Fibroblast of skin of scalp (primary cell): ENCODE measurements at regions not wholly inside any gene's neighbourhood (a gene's known extent, or its start where the extent isn't known, plus 50 kb on each side); places are given as distances from the start of the nearest gene placed in this dataset.
A peak's percentile ranks its signal among the peaks of the same experiment; 100 is the strongest.

Source experiments
- DNase-seq: peaks from one replicate; pipeline ENCODE4 v3.0.0-alpha.2; 2013

GRCh38 chr4:185925910-185926360 lies 113.9 kb upstream of the SORBS2 start:
- DNase-seq: no peak

DNA sequence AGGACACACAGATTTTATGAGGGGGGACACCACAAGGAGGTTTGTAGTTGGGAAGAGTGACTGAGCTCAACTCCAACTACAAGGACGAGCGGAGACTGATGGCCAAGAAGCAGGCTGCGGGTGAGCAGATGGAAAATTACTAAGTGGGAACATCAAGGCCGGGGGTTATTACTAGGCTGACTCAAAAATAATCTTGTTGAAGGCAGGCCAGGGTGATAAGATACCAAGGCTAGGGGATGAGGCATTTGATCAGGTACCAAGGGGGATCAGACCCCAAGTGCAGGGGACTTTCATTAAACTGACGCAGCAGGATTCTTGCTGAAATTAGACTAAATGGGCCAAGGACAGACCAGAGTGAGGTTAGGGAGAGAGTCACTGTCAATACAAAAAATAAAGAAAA lies 119.4 kb upstream of the SORBS2 start:
- no peak for DNase-seq

GRCh38 chr4:185931986-185932385 lies 120.0 kb upstream of the SORBS2 start:
- no peak for DNase-seq

GRCh38 chr4:185932491-185932890 lies 120.5 kb upstream of the SORBS2 start:
- DNase-seq: peak; percentile 85

GRCh38 chr4:185933078-185933581 lies 121.1 kb upstream of the SORBS2 start:
- peak; percentile 96 for DNase-seq

- no peak for DNase-seq
These were observed 124.8 kb upstream of the SORBS2 start for GRCh38 chr4:185936650-185937376.

GRCh38 chr4:185938654-185939053 lies 126.7 kb upstream of the SORBS2 start:
- no peak for DNase-seq

DNA sequence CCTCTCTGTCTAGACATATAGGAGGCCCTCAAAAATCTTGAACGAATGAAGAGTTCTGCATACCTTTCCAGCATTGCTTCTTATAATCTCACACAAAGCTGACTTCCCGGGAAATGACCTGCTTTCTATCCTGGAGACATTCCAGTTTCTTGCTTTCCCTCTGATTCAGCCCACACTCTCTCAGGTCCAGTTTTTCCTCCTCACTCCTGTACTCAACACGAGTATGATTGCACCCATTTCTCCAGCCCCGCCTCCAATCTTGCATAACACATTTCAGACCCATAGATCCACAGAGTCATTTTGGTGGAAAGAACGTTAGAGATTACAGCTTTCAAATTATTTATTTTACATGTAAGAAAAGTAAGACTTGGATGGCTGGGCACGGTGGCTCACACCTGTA lies 127.5 kb upstream of the TLR3 start:
- DNase-seq: no peak

DNA sequence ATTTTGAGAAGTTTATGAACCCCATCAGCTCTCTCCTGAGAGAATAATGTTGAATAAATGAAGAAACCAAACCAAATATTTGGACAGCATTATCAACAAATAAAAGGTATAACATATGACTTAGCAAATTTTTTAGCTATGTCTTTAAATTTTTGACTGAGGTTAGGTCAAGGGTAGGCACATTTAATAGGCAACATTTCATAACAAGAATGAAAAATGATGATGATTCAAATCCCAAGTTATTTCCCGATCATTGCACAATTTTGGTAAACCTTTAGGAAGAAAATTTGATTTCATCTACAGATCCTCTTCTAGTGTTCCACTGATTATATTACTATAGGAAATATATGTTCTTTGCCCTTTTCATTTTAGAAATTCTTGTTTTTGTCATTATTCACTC lies 123.7 kb upstream of the TLR3 start:
- no peak for DNase-seq

DNA sequence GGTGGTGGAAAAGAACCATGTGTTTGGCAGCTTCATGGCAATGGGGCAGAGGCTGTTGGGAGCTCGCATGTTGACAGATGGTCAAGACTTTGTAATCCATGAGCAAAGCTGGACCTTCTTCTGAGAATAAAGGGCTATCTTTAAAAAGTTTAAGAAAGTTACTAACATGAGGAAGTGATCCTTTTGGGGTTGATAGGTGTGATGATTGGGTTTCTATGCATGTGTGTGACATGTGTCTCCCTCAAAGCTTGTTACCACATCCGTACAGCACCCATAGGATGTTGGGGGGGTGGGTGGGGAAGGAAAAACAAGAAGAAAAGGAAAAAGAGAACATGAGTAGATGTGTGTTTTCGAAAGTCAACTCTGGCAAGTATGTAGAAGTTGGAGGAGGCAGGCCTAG lies 123.0 kb upstream of the TLR3 start:
- no peak for DNase-seq

DNA sequence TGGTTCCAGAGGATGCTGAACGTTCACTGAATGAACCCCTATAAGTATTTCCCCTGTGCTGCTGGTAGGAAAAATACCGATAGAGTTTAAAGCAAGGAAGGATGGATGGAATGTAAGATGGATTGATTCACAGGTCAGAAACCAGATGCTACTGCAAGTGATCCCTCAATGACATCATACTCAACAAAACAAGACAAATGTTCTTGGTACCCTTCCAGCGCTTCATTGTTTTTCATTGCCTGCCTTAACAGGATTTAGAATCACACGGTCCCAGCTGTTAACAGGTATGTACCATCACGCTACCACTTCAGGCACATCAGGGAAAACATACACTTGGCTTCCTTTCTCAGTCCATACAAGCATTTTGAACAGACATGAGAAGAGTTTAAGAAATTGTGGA lies 118.1 kb upstream of the TLR3 start:
- peak; percentile 32 for DNase-seq

- no peak for DNase-seq
These were observed 113.7 kb upstream of the TLR3 start for GRCh38 chr4:185955151-185955770.

- no peak for DNase-seq
These were observed 113.0 kb upstream of the TLR3 start for GRCh38 chr4:185955826-185956543.

DNA sequence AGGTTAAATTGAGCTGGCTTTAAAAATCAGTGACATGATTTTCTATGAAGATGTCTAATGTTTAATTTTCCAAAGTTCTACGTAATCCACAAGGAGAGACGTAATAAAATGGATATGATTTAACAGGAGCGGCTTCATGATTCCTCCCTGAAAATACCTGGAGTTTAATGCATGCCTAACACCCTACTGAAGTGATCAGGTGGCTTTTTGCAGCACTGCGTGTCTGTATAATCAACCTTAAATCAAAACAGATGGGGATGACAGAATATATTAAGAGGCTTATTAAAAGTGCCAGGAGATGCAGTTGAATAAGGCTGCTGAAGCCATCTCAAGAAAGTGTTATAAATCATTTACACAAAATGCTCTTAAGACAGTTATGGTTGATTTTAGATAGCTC lies 112.4 kb upstream of the TLR3 start:
- DNase-seq: no peak

- no peak for DNase-seq
These were observed 110.7 kb upstream of the TLR3 start for GRCh38 chr4:185958094-185958747.

DNA sequence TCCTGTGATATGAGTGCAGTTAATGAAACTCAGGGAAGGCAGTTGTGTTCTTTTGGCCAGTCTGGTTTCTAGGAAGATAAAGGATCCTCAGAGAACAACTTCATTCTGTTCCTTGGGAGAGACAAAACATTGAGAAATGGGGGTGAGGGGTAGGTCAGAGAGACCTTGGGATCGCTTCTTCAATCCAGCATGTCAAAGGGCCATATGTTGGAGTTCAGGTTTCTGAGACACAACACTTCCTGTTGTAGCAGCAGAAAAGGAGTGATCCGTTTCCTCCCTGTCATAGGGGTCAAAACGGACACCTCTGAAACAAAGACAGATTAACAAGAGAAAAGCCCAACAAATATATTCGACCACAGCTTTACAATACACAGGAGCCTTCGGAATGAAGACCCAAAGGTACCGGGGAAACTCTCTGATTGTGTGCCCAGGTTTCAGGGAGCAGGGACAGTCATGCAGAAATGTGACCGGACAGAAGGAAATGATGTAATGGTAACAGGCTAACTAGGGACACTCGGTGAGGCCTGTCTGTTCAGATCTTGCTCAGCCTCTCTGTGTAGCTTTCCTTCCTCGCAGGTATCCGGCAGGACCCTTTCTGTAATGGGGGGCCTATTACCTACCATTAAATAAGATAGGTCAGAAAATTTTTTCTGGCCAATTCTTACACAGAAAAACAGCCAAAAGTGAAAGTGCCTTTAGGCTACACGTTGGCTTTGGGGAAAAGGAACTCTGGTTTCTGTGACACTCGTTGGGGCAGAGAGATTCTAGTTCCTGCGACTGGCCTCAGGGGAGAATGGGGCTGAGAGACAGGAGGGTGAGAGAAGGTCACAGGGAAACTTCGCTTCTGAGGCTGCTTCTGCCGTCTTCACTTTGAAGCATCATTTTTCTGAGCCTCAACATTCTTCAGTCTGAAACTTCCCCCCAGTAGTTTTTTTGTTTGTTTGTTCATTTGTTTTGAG lies 103.3 kb upstream of the TLR3 start:
- DNase-seq: no peak

DNA sequence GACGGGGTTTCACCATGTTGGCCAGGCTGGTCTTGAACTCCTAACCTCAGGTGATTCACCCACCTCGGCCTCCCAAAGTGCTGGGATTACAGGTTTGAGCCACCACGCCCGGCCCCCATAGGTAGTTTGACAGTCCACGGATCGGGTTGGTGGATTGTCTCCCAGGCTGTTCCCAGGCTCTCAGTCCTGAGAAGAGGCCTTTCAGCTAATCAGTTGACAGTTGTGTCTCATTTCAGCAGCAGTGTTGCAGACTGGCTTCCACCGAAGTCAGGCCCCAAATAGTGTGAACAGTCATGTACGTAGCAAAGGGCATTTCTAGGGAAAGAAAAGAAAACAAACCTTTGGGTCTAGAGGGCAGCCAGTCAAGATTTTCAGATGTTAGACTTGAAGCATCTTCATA lies 102.4 kb upstream of the TLR3 start:
- no peak for DNase-seq

DNA sequence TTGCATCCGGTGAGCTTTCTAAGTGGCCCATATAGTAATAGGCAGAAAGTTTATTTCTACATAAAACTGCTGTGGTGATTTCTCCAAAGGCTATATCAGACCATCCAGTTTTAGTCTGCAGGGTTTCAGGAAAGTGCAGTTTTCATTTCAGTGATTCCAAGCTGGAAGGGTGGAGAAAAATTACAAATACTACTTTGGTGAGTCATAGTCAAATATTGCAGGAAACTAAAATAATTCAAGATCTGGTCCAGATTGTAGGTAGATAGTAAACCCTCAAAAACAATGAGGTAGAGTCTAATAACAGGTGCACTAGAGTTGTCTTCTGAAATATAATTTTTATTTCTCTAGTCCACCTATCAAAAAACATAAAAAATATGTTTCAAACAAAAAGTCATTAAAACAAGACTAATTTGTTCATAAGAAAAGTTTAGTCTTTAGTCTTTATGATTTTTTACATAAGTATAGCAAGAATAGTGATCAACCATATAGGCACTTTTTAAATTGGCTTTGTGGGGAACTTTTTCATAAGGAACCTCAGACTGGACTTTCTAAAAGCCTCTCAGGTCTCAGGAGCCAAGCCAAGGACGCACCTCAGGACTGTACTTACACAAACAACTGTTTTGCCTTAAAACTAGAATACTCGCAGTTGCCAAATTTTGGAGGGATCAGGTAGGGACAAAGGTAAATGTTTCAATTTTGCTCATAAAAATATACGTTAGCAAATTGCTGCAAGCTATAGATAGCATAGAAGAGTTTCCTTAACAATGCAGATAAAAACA lies 101.8 kb upstream of the TLR3 start:
- peak; percentile 30 for DNase-seq

DNA sequence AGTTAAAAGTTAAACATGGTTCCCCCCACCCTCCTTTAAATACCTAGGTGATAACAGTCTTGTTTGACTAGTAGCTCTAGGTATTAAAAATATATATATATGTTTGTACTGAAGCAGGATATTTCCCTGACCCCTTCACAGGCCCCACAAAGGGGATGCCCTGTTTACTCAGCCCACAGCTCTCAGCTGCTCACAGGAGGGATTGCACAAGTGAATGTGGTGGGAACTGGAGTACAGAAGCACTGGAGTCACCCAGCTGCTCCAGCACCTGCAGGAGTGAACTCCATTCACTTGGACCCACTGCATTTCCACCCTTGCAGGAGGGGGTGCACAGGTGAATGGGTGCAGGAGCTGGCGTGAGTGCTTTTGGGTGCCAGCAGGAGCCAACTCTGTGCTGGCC lies 99.3 kb upstream of the TLR3 start:
- DNase-seq: no peak

DNA sequence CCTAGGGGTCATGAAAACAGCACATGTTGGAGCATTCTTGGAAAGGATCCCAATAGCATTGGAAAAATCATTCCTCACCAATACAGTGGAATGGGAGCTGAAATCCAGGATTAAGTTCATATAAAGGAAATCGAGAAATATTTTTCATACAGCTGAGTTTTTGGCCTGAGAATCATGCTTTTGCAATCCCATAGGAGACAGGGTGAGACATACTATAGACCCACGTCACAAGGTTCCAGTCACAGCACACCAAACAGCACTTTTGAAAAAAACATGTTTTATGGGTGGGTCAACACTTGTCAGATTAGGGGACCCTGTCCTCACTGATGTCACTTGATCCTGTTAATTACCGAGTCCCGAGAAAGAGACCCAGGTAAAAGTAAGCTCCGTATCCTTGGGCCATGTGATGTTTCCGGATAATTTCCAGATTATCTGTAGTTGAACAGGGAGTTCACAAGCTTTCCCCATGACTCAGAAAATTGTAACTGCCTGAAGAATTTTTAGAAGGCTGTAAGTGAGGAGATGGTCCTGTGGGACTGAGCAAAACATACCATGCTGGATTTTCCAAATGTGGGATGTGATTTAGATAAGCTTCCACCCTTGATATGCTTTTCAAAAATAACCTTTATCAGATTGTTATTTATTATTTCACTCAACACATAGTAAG lies 80.9 kb upstream of the TLR3 start:
- peak; percentile 70 for DNase-seq
